IPS DF 4.7 (cell line): ENCODE measurements at regions not wholly inside any gene's neighbourhood (a gene's known extent, or its start where the extent isn't known, plus 50 kb on each side); places are given as distances from the start of the nearest gene placed in this dataset.

Experiments used
- DNase-seq: peaks from one replicate; pipeline ENCODE4 v3.0.0-alpha.2; 2013; ENCODE audit warnings: low spot score; ENCODE audit errors: extremely low read depth

GRCh38 chr3:61311044-61311443 is 59.8 kb upstream of the FHIT start:
- no peak for DNase-seq

DNA sequence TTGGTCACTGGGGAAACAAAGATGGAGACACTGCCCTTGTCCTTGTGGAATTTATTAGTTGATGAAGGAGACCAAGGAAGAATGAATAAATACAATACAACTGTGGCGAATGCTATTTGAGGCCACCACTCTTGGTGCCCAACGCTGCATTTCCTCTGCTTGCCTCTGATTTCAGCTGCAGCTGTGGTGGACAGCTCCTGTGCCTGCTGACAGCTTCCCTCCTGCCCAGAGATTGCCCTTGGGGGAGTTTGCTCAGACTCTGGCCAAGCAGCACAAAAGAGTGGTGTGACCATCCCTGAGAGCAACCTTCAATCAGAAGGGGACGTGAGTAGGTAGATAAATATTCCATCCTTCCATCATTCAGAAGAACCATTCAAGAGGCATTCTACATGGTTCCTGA is 64.6 kb upstream of the FHIT start:
- DNase-seq, result no peak

GRCh38 chr3:61323094-61323493 is 71.8 kb upstream of the FHIT start:
- DNase-seq, result no peak

DNA sequence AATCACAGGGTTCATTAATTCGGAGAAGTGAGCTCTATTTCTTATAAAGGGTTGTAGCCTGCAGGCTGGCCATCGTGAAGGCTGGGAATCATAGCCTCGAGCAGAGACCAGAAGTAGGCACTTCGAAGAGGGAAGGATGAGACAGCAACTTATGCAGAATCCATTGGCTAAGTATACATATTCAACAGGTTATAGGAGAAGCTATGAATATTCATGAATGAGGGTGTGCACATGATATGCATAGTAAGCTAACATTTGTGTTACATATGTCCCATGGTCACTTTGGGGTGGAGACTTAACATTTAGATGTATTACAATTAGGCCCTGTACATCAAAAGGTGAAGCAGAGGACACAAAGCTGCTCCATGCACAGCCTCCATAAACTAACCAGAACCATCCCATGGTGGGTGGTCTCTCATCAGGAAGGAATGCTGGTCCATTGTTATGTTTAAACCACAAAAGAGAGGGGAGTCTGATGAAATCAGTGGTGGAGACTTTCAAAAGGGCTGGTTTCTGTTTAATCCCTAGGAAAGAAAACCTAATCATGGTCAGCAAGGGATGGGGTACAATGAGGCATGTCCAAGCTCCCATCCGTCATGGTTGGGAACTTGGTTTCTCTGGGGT is 80.8 kb upstream of the FHIT start:
- DNase-seq, result no peak

- DNase-seq, result no peak
Measured at GRCh38 chr3:61333192-61333961, 82.1 kb upstream of the FHIT start.

GRCh38 chr3:61334783-61335182 is 83.5 kb upstream of the FHIT start:
- no peak for DNase-seq

- no peak for DNase-seq
Measured at GRCh38 chr3:61340931-61341461, 89.7 kb upstream of the FHIT start.

DNA sequence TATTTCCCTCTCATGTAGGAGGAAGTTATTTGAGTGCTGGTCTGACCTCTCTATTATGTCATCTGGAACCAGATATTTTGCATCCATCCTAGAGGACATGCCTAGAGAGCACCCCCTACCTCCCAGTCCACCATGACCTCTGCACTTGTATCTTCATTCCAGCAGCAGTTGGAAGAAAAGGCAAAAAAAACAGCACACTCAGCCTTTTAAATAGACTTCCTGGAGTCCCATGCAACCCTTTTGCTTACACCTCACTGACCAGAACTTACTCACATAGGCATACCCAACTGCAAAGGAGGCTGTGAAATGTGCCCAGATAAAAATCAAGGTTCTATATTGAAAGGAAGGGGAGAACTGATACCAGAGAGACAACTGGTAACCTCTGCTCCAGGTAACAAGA is 92.3 kb upstream of the FHIT start:
- DNase-seq, result no peak

- DNase-seq, result no peak
Measured at GRCh38 chr3:61345020-61345419, 93.8 kb upstream of the FHIT start.

GRCh38 chr3:61347981-61348380 is 96.7 kb upstream of the FHIT start:
- no peak for DNase-seq

- DNase-seq, result no peak
Measured at GRCh38 chr3:61349717-61350116, 98.5 kb upstream of the FHIT start.

GRCh38 chr3:61350782-61351309 is 99.6 kb upstream of the FHIT start:
- no peak for DNase-seq

- no peak for DNase-seq
Measured at GRCh38 chr3:61352306-61352705, 101.1 kb upstream of the FHIT start.

DNA sequence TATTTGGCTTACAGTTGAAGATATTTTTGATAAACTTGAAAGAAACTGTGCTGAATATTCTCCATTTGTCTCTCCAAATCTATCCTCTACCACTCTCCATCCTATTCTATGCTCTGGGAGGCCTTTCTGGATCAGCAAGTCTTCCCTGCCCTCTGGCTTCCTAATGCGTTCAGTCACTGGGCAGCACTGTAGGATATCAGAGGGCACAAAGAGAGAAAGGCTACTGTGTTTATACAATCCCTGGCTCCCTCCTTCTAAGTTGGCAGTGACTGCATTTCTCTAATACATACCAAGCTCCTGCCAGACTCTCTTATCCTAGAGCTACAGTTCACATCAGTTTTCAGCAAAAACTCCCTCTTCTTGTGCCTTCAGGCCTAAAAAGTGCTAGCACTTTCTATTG is 102.1 kb upstream of the FHIT start:
- DNase-seq, result no peak

- no peak for DNase-seq
Measured at GRCh38 chr3:61354604-61355003, 103.4 kb upstream of the FHIT start.

DNA sequence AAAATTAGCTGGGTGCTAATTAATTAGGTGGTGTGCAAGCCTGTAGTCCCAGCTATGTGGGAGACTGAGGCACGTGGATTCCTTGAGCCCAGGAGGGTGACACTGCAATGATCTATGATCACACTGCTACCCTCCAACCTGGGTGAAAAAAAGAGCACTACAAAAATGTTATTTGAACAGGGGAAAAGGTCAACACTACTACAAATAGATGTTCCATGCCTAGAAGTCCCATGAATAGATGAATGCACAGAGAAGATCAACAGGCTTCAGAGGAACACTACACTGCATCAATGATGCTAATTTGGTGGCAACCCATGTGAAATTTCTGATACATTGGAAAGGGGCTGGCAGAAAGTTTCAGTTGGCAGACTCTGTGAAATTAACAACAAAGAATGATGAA is 105.4 kb upstream of the FHIT start:
- no peak for DNase-seq

GRCh38 chr3:61357902-61358301 is 106.7 kb upstream of the FHIT start:
- DNase-seq, result no peak

GRCh38 chr3:61358364-61358763 is 107.1 kb upstream of the FHIT start:
- no peak for DNase-seq

DNA sequence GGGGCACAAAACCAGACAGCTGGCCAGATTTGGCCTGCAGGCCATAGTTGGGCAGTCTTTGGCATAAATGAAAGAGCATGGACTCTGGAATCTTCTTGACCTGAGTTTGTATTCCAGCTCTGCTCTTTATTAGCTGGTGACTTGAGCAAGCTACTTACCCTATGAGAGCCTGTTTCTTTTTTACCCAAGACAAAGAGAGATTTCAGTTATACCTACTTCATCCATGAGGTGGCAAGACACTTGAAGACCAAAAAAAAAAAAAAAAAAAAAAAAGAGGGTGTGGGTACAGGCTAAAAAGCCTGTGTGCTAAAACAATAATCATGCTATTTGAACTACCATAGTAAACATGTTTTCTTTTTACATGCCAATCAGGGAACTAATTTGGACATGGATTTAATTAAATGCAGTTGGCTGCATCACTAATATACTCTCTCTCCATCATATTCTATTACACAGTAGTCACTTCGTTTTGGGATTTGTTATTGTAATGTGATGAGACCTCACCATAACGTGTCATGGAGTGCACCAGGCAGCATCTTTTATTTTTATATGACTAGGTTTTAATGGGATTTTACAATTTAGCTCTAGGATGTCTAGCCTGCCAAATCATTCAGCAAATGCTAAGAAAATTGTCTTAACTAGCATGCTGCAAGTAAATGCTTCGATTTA is 109.2 kb upstream of the FHIT start:
- no peak for DNase-seq

GRCh38 chr3:61369678-61370077 is 118.4 kb upstream of the FHIT start:
- DNase-seq, result no peak

GRCh38 chr3:61371123-61371522 is 119.9 kb upstream of the FHIT start:
- DNase-seq, result no peak

GRCh38 chr3:61372723-61373122 is 121.5 kb upstream of the FHIT start:
- DNase-seq, result no peak
